PC-3 (cell line): ENCODE measurements at regions not wholly inside any gene's neighbourhood (a gene's known extent, or its start where the extent isn't known, plus 50 kb on each side); places are given as distances from the start of the nearest gene placed in this dataset.

ENCODE experiments used
- CTCF ChIP-seq: fragments of 300-600 bp; sonication (generic); conservative IDR thresholded peaks from 2 replicates; pipeline ENCODE4 v1.5.1; 2017; ENCODE audit warnings: antibody characterized with exemption, low read depth, mild to moderate bottlenecking, low read length
- EZH2 ChIP-seq: fragments of 300-600 bp; sonication (generic); IDR thresholded peaks from one replicate; pipeline ENCODE4 v1.6.1; 2017; ENCODE audit warnings: antibody characterized with exemption, mild to moderate bottlenecking, low read length; ENCODE audit not compliant: unreplicated experiment
- EZH2phosphoT487 ChIP-seq: fragments of 300-600 bp; sonication (generic); IDR thresholded peaks from 2 replicates; pipeline ENCODE4 v1.6.1; 2018; ENCODE audit warnings: mild to moderate bottlenecking, antibody characterized with exemption, low read length, borderline replicate concordance

GRCh38 chr4:144463896-144464295 is 182.1 kb upstream of the HHIP start:
- no peak for TF ChIP-seq CTCF
- no peak for TF ChIP-seq EZH2phosphoT487
- TF ChIP-seq EZH2, result no peak
